Body of pancreas (tissue), 4 donors: ENCODE measurements at regions not wholly inside any gene's neighbourhood (a gene's known extent, or its start where the extent isn't known, plus 50 kb on each side); places are given as distances from the start of the nearest gene placed in this dataset.

Experiments
- ATAC-seq: fragments of 150-250 bp; one replicate; pipeline ENCODE4 v1.9.1; 2016
- DNase-seq, 4 donors: peaks; one replicate each; pipeline ENCODE4 v3.0.0-alpha.2; 2019
- H3K27ac ChIP-seq, 4 donors: fragments of 200-600 bp; sonication (generic); 1 replicate in 3 of 4; 2 replicates in 1 of 4; pipeline versions ENCODE4 v1.5.1 to v1.6.1; 2016 to 2019; ENCODE audit warnings: mild to moderate bottlenecking in 1 of 4, mixed read lengths in 1 of 4, moderate library complexity in 1 of 4
- H3K27me3 ChIP-seq, 2 donors: fragments of 200-600 bp; sonication (generic); one replicate each; pipeline ENCODE4 v1.6.0; 2016; ENCODE audit warnings: mild to moderate bottlenecking in 1 of 2
- H3K36me3 ChIP-seq, 2 donors: fragments of 200-600 bp; sonication (generic); replicated peaks in 1 of 2; 2 replicates each; pipeline ENCODE4 v1.5.1; 2016; ENCODE audit warnings: low read depth in 2 of 2; ENCODE audit not compliant: insufficient read depth in 1 of 2
- H3K4me1 ChIP-seq: fragments of 200-600 bp; sonication (generic); one replicate; pipeline ENCODE4 v1.6.0; 2016
- H3K4me3 ChIP-seq, 2 donors: fragments of 200-600 bp; sonication (generic); 1 replicate in 1 of 2; 2 replicates in 1 of 2; pipeline ENCODE4 v1.5.1; 2016 to 2019
- H3K9me3 ChIP-seq, 3 donors: fragments of 200-600 bp; sonication (generic); 1 replicate in 2 of 3; 2 replicates in 1 of 3; pipeline ENCODE4 v1.5.1; 2016
- POLR2A ChIP-seq, 3 donors: fragments of 450-650 bp; IDR thresholded peaks; one replicate each; pipeline ENCODE4 v1.6.1; 2016; ENCODE audit warnings: antibody characterized with exemption in 3 of 3, mild to moderate bottlenecking in 2 of 3
- WGBS, 2 donors: methylation state at CpG; one replicate each; pipeline ENCODE4 v1.1.5; 2017; 5-methylcytosine and 5-hydroxymethylcytosine counted together
- intact Hi-C: fragments of 100-400 bp; cut with DNase I; formaldehyde crosslinking; loops from one replicate; pipeline ENCODE4 v1.15.1; 2023
- TF ChIP-seq, protein P1 (sequence below), 7 experiments: fragments of 450-650 bp in 4 of 7; fragments of 200-600 bp in 3 of 7; sonication (generic) in 3 of 7; IDR thresholded peaks; one replicate each; pipeline ENCODE4 v1.5.1; 2016 to 2019; ENCODE audit warnings: antibody characterized with exemption in 7 of 7

DNA sequence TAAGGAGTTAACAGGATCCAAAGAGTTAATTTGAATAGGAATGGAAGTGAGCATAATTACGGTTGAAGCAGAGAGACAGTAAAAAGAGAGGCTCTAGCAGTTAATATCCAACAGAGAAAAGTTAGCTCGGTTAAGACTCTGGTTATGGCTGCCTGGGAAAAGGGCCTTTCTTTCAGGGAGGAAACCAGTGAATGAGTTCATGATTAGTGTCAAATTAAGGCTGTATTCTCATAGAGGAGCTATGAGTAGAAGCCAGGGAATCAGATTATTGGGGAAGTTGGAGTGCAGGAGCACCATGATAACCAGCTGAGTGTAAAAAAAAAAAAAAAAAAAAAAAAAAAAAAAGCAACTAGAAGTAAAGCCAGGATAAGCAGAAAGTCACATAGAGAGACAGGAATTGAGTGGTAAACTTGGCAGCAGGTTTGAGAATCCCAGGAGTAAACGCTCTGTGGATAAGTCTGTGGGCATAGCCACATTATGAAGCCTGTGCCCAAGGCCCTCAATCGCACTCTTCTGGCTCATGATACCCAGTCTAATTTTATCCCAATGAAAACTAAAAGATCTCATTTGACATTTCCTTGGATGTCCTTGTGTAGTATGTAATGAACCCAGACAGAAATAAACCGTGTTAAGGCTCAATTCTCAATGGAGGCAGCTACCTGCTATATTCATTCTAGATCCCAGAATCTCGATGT, 372.6 kb upstream of the MPDZ start:
- Histone ChIP-seq H3K27me3 (no peaks in the 10 kb centered on the region), H3K4me1 (no peaks in the 10 kb centered on the region), H3K4me3 (no peak overlapping the region), H3K36me3 (no peaks in the 10 kb centered on the region), H3K9me3 (peaks cover 0 to 6% (median 0%) of the 10 kb centered on the region in 3 donors), H3K27ac (no peak overlapping the region)
- no peak for ATAC-seq
- intact Hi-C loops = no loop called here
- 63 to 66% methylated on average over 6 of the region's 6 CpGs for WGBS, 2 donors
- DNase-seq = no peak
- TF ChIP-seq POLR2A (IDR thresholded peaks at IDR 0.05) = no peak
- TF ChIP-seq, protein P1, sequence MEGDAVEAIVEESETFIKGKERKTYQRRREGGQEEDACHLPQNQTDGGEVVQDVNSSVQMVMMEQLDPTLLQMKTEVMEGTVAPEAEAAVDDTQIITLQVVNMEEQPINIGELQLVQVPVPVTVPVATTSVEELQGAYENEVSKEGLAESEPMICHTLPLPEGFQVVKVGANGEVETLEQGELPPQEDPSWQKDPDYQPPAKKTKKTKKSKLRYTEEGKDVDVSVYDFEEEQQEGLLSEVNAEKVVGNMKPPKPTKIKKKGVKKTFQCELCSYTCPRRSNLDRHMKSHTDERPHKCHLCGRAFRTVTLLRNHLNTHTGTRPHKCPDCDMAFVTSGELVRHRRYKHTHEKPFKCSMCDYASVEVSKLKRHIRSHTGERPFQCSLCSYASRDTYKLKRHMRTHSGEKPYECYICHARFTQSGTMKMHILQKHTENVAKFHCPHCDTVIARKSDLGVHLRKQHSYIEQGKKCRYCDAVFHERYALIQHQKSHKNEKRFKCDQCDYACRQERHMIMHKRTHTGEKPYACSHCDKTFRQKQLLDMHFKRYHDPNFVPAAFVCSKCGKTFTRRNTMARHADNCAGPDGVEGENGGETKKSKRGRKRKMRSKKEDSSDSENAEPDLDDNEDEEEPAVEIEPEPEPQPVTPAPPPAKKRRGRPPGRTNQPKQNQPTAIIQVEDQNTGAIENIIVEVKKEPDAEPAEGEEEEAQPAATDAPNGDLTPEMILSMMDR (IDR thresholded peaks at IDR 0.05) = no peak

DNA sequence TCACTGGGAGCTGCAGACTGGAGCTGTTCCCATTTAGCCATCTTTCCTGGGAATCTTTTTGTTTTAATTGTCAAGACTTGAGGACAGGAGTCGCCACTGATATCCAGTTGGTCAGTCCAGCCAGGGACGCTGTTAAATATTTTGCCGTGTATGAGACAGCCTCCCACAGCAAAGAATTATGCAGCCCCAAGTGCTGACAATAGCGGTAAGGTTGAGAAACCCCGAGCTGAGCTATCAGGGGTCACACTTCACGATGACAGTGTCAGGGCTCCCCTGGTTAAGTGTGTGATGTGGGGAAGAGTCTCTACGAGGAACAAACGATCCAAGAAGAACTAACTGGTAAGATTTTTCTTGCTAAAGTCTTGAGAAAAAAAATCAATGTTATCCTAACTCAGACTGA, 372.0 kb upstream of the MPDZ start:
- TF ChIP-seq, protein P1 (IDR thresholded peaks at IDR 0.05) = no peak
- TF ChIP-seq POLR2A (IDR thresholded peaks at IDR 0.05) = no peak
- no peaks in the 10 kb centered on the region for H3K36me3 ChIP-seq
- no peak for ATAC-seq
- H3K9me3 ChIP-seq = peaks cover 0 to 6% (median 0%) of the 10 kb centered on the region in 3 donors
- DNase-seq = no peak
- no peaks in the 10 kb centered on the region for H3K27me3 ChIP-seq
- whole genome bisulfite sequencing, 2 donors = 77 to 81% methylated on average over 8 of the region's 8 CpGs
- H3K4me3 ChIP-seq = no peak overlapping the region
- no peaks in the 10 kb centered on the region for H3K4me1 ChIP-seq
- intact Hi-C loops = no loop called here
- no peak overlapping the region for H3K27ac ChIP-seq

DNA sequence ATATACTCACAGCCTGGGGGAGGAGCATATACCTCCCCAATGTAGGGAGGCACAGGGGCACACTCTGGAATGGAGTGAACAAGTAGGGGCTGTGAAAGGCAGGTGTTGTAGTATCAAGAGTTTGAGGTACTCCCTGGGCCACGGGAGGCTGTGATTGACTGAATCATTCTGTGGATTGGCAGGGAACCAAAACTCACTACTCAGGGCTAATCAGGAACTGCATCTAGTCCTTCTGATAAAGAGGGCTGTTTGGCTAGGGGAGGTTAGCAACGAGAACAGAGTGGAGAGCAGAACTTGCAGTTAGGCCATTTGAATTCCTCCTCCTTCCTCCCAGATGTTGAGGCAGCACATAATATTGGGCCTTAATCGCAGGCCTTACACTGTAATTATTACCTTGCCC, 369.2 kb upstream of the MPDZ start:
- H3K36me3 ChIP-seq = no peaks in the 10 kb centered on the region
- no peaks in the 10 kb centered on the region for H3K27me3 ChIP-seq
- H3K9me3 ChIP-seq = peaks cover 0 to 6% (median 0%) of the 10 kb centered on the region in 3 donors
- no peak for TF ChIP-seq POLR2A (IDR thresholded peaks at IDR 0.05)
- TF ChIP-seq, protein P1 (IDR thresholded peaks at IDR 0.05) = no peak
- ATAC-seq (no peak), DNase-seq (no peak)
- no peak overlapping the region for H3K27ac ChIP-seq
- intact Hi-C loops = no loop called here
- H3K4me1 ChIP-seq = no peaks in the 10 kb centered on the region
- no peak overlapping the region for H3K4me3 ChIP-seq
- 70 to 72% methylated on average over 3 of the region's 3 CpGs for WGBS, 2 donors

- intact Hi-C loops = no loop called here
- DNase-seq (no peak), ATAC-seq (no peak)
- no peaks in the 10 kb centered on the region for H3K27me3 ChIP-seq
- no peaks in the 10 kb centered on the region for H3K36me3 ChIP-seq
- H3K27ac ChIP-seq = no peak overlapping the region
- peaks cover 0 to 6% (median 0%) of the 10 kb centered on the region in 3 donors for H3K9me3 ChIP-seq
- H3K4me1 ChIP-seq = no peaks in the 10 kb centered on the region
- no peak overlapping the region for H3K4me3 ChIP-seq
- TF ChIP-seq, protein P1 (IDR thresholded peaks at IDR 0.05) = no peak
- no peak for TF ChIP-seq POLR2A (IDR thresholded peaks at IDR 0.05)
These were observed 368.6 kb upstream of the MPDZ start for GRCh38 chr9:13648068-13648467.

- Histone ChIP-seq H3K4me1 (no peaks in the 10 kb centered on the region), H3K27ac (no peak overlapping the region), H3K36me3 (no peaks in the 10 kb centered on the region), H3K9me3 (peaks cover 0 to 6% (median 0%) of the 10 kb centered on the region in 3 donors), H3K4me3 (no peak overlapping the region), H3K27me3 (no peaks in the 10 kb centered on the region)
- intact Hi-C loops = no loop called here
- 81% methylated on average over 1 of the region's 1 CpG for WGBS, 2 donors
- DNase-seq (no peak), ATAC-seq (no peak)
- TF ChIP-seq, protein P1 (IDR thresholded peaks at IDR 0.05) = no peak
- no peak for TF ChIP-seq POLR2A (IDR thresholded peaks at IDR 0.05)
These were observed 367.1 kb upstream of the MPDZ start for GRCh38 chr9:13646500-13647021.
